WERI-Rb-1 (cell line): ENCODE measurements at regions not wholly inside any gene's neighbourhood (a gene's known extent, or its start where the extent isn't known, plus 50 kb on each side); places are given as distances from the start of the nearest gene placed in this dataset.
"Not testable (repeated sequence)": the region's sequence is repeated elsewhere in the genome, so short reads cannot be mapped to it uniquely, and the experiment has no call there.

Experiments
- DNase-seq: peaks from one replicate; pipeline ENCODE4 v3.0.0-alpha.2; 2020
- H3K27ac ChIP-seq: fragments of 250-450 bp; sonication (Bioruptor Pico); 2 replicates; pipeline ENCODE4 v1.5.1; 2020; ENCODE audit warnings: mild to moderate bottlenecking, moderate library complexity
- H3K27me3 ChIP-seq: fragments of 250-450 bp; sonication (Bioruptor Pico); 2 replicates; pipeline ENCODE4 v1.5.1; 2021; ENCODE audit warnings: mild to moderate bottlenecking, low read depth, moderate library complexity; ENCODE audit not compliant: insufficient read depth, severe bottlenecking
- H3K36me3 ChIP-seq: fragments of 250-450 bp; sonication (Bioruptor Pico); 2 replicates; pipeline ENCODE4 v1.5.1; 2020; ENCODE audit warnings: mild to moderate bottlenecking, moderate library complexity
- H3K4me3 ChIP-seq: 2 replicates; pipeline ENCODE4 v1.5.1; 2011; ENCODE audit warnings: low read depth, mild to moderate bottlenecking, control low read depth, low read length
- H3K9me3 ChIP-seq: fragments of 250-450 bp; sonication (Bioruptor Pico); 2 replicates; pipeline ENCODE4 v1.5.1; 2021; ENCODE audit warnings: mild to moderate bottlenecking, moderate library complexity; ENCODE audit not compliant: severe bottlenecking
- CTCF ChIP-seq: IDR thresholded peaks from 2 replicates; pipeline ENCODE4 v1.5.1; 2011; ENCODE audit warnings: low read depth, mild to moderate bottlenecking, control low read depth, inconsistent platforms, low read length

- TF ChIP-seq CTCF = no peak
- no peaks in the 10 kb centered on the region for H3K27me3 ChIP-seq
- H3K9me3 ChIP-seq = no peaks in the 10 kb centered on the region
- no peak overlapping the region for H3K27ac ChIP-seq
- no peak overlapping the region for H3K4me3 ChIP-seq
- DNase-seq = no peak
- H3K36me3 ChIP-seq = no peaks in the 10 kb centered on the region
These were observed 71.0 kb upstream of the THRB start for GRCh38 chr3:24565656-24566055.

- H3K36me3 ChIP-seq = no peaks in the 10 kb centered on the region
- DNase-seq = no peak
- no peaks in the 10 kb centered on the region for H3K27me3 ChIP-seq
- no peak for TF ChIP-seq CTCF
- H3K4me3 ChIP-seq = no peak overlapping the region
- no peaks in the 10 kb centered on the region for H3K9me3 ChIP-seq
- H3K27ac ChIP-seq = no peak overlapping the region
These were observed 72.3 kb upstream of the THRB start for GRCh38 chr3:24566927-24567326.

- not testable (repeated sequence) for H3K36me3 ChIP-seq, DNase-seq, H3K27me3 ChIP-seq, H3K27ac ChIP-seq, H3K4me3 ChIP-seq, H3K9me3 ChIP-seq
These were observed 77.8 kb upstream of the THRB start for GRCh38 chr3:24572409-24572808.

- DNase-seq = no peak
- no peak overlapping the region for H3K4me3 ChIP-seq
- H3K9me3 ChIP-seq = peaks cover 3% of the 10 kb centered on the region
- no peak for TF ChIP-seq CTCF
- no peaks in the 10 kb centered on the region for H3K27me3 ChIP-seq
- no peaks in the 10 kb centered on the region for H3K36me3 ChIP-seq
- H3K27ac ChIP-seq = no peak overlapping the region
These were observed 78.9 kb upstream of the THRB start for GRCh38 chr3:24573576-24573975.

- H3K9me3 ChIP-seq = no peaks in the 10 kb centered on the region
- no peak for DNase-seq
- H3K36me3 ChIP-seq = no peaks in the 10 kb centered on the region
- no peak for TF ChIP-seq CTCF
- peak overlapping the region; percentile 85 for H3K27ac ChIP-seq
- H3K27me3 ChIP-seq = no peaks in the 10 kb centered on the region
- H3K4me3 ChIP-seq = no peak overlapping the region
These were observed 83.7 kb upstream of the THRB start for GRCh38 chr3:24578324-24578723.

GRCh38 chr3:24578951-24579421 lies 84.3 kb upstream of the THRB start:
- TF ChIP-seq CTCF = no peak
- DNase-seq = peak; percentile 76
- Histone ChIP-seq H3K36me3 (no peaks in the 10 kb centered on the region), H3K27ac (peak overlapping the region; percentile 85), H3K27me3 (no peaks in the 10 kb centered on the region), H3K4me3 (peak overlapping the region; percentile 12; the same call in 1 of the 2 replicates), H3K9me3 (no peaks in the 10 kb centered on the region)
